ENCODE measurements at regions not wholly inside any gene's neighbourhood (a gene's known extent, or its start where the extent isn't known, plus 50 kb on each side); places are given as distances from the start of the nearest gene placed in this dataset.

DNA sequence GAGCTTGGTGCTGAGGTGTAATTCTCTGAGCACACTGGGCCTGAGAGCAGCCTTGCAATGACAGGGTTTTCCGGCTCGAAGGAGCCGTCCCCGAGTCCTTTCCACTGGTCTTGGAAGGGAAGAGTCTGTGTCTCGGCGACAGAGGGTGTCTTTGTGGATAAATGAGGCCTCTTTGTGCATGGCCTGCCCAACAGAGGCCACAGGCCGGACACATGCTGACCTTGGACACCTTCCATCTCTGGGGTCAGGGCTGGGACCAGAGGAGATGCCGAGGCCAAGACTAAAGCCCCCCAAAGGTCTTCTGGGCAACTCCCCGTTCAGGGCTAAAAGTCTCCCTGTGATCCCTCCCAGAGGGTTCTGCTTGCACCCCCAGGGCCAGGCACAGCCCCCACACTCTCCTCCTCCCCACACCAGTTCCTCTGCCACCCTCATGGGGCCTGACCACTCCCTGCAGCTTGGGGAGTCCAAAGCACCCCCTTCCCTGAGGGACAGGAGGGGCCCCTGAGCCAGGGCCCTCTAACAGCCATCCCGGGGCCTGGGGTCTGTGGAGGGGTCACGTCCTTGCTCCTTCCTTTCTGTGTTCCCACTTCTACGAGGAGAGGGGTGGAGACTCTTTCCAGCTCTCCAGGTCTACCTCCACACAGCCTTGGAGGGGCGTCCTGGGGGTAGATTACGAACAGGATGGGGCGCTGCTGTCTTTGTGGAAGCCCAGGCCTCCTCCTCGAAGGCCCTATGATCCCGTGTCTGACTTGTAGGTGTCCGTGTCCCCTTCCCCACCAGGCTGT, 130.6 kb upstream of the FAM20C start:
- TF ChIP-seq CTCF (IDR thresholded peaks at IDR 0.05) (no peak), RAD21 (conservative IDR thresholded peaks at IDR 0.05 in 1 of 2, IDR thresholded peaks at IDR 0.05 in 1 of 2) (no peak)
